H1 (cell line): ENCODE measurements at regions not wholly inside any gene's neighbourhood (a gene's known extent, or its start where the extent isn't known, plus 50 kb on each side); places are given as distances from the start of the nearest gene placed in this dataset.
A peak's percentile ranks its signal among the peaks of the same experiment; 100 is the strongest.

Experiments used
- CTCF ChIA-PET: fragments of 300-600 bp; sonication (Branson Sonifier 250); formaldehyde crosslinking; loops from one replicate; lab custom pipeline; 2021; ENCODE audit not compliant: partially characterized antibody; lab: Charles Lee
- POLR2A ChIA-PET: fragments of 300-600 bp; sonication (Branson Sonifier 250); formaldehyde crosslinking; loops from one replicate; lab custom pipeline; 2021; ENCODE audit warnings: inconsistent platforms; ENCODE audit not compliant: partially characterized antibody; lab: Charles Lee
- DNase-seq, 2 experiments: peaks; one replicate each; pipeline versions ENCODE4 v3.0.0 to v3.0.0-alpha.2; 2010 to 2022; ENCODE audit warnings: low spot score in 2 of 2, low read depth in 1 of 2, mixed read lengths in 1 of 2
- FAIRE-seq: peaks from 2 replicates; lab custom pipeline; 2011; peaks lifted over from hg19 to GRCh38; lab: Jason Lieb, UNC
- H2AFZ ChIP-seq: 2 replicates; pipeline ENCODE4 v1.8.1; 2012; ENCODE audit warnings: low read length, inconsistent platforms
- H2AK5ac ChIP-seq: 2 replicates; pipeline ENCODE4 v1.6.1; 2013; ENCODE audit warnings: low read depth, low read length
- H2BK120ac ChIP-seq: replicated peaks from 2 replicates; pipeline ENCODE3; 2013; ENCODE audit warnings: low read depth, low read length, inconsistent platforms
- H2BK12ac ChIP-seq: 2 replicates; pipeline ENCODE4 v1.6.1; 2013; ENCODE audit warnings: low read depth, low read length
- H2BK15ac ChIP-seq: 2 replicates; pipeline ENCODE4 v1.6.1; 2013; ENCODE audit warnings: low read length
- H2BK20ac ChIP-seq: 2 replicates; pipeline ENCODE4 v1.6.1; 2013; ENCODE audit warnings: low read length
- H2BK5ac ChIP-seq: 2 replicates; pipeline ENCODE4 v1.6.1; 2013; ENCODE audit warnings: low read depth, low read length
- H3K14ac ChIP-seq: 2 replicates; pipeline ENCODE4 v1.6.1; 2013; ENCODE audit warnings: inconsistent platforms; ENCODE audit not compliant: insufficient read length
- H3K18ac ChIP-seq: 2 replicates; pipeline ENCODE4 v1.6.1; 2013; ENCODE audit warnings: low read length; ENCODE audit errors: extremely low read depth
- H3K23ac ChIP-seq: 2 replicates; pipeline ENCODE4 v1.6.1; 2013; ENCODE audit warnings: inconsistent platforms; ENCODE audit not compliant: insufficient read length
- H3K23me2 ChIP-seq: 2 replicates; pipeline ENCODE4 v1.6.1; 2013; ENCODE audit warnings: low read depth, low read length
- H3K27ac ChIP-seq: 2 replicates; pipeline ENCODE4 v1.6.1; 2011; ENCODE audit warnings: low read depth, low read length, inconsistent platforms
- H3K27me3 ChIP-seq, 4 experiments: replicated peaks in 1 of 4; 1 replicate in 1 of 4; 2 replicates in 3 of 4; pipeline versions ENCODE4 v1.6.1 to v1.8.1; 2011 to 2013; ENCODE audit warnings: low read length in 3 of 4, mild to moderate bottlenecking in 3 of 4, inconsistent platforms in 2 of 4, mixed read lengths in 2 of 4, moderate library complexity in 1 of 4; ENCODE audit not compliant: control insufficient read depth in 3 of 4, insufficient read depth in 3 of 4; ENCODE audit errors: extremely low read depth in 1 of 4
- H3K36me3 ChIP-seq, 4 experiments: 2 replicates each; pipeline versions ENCODE4 v1.6.1 to v1.8.1; 2011 to 2013; ENCODE audit warnings: mild to moderate bottlenecking in 4 of 4, low read length in 3 of 4, moderate library complexity in 2 of 4, control low read depth in 1 of 4, inconsistent platforms in 1 of 4; ENCODE audit not compliant: insufficient read depth in 4 of 4, control insufficient read depth in 2 of 4
- H3K4ac ChIP-seq: replicated peaks from 2 replicates; pipeline ENCODE3; 2013; ENCODE audit warnings: low read length, low read depth, mixed read lengths, inconsistent platforms; ENCODE audit not compliant: insufficient read length
- H3K4me1 ChIP-seq, 4 experiments: replicated peaks in 1 of 4; 1 replicate in 1 of 4; 2 replicates in 3 of 4; pipeline versions ENCODE4 v1.6.1 to v1.8.1; 2011 to 2013; ENCODE audit warnings: low read length in 3 of 4, inconsistent platforms in 2 of 4, mixed read lengths in 1 of 4; ENCODE audit not compliant: insufficient read depth in 4 of 4, control insufficient read depth in 3 of 4
- H3K4me2 ChIP-seq, 2 experiments: 2 replicates each; pipeline versions ENCODE4 v1.6.1 to v1.8.1; 2011 to 2013; ENCODE audit warnings: low read depth in 2 of 2, low read length in 2 of 2, control low read depth in 1 of 2, inconsistent platforms in 1 of 2, mild to moderate bottlenecking in 1 of 2; ENCODE audit not compliant: insufficient read depth in 1 of 2
- H3K4me3 ChIP-seq, 4 experiments: fragments of 200-600, 300-600 bp in 1 of 4; sonication (generic), shearing (Covaris generic), sonication (Bioruptor Twin) in 1 of 4; 2 replicates each; pipeline versions ENCODE4 v1.5.1 to v1.8.1; 2011 to 2016; ENCODE audit warnings: low read length in 4 of 4, low read depth in 3 of 4, control low read depth in 2 of 4, inconsistent platforms in 2 of 4, mild to moderate bottlenecking in 2 of 4, mixed read lengths in 1 of 4, moderate library complexity in 1 of 4; ENCODE audit not compliant: insufficient read depth in 2 of 4; ENCODE audit errors: extremely low read depth in 1 of 4
- H3K56ac ChIP-seq: replicated peaks from 2 replicates; pipeline ENCODE3; 2013; ENCODE audit warnings: low read depth, mild to moderate bottlenecking, mixed read lengths, low read length, inconsistent platforms; ENCODE audit not compliant: insufficient read length
- H3K79me1 ChIP-seq: 2 replicates; pipeline ENCODE4 v1.6.1; 2013; ENCODE audit warnings: low read depth, low read length, control low read depth
- H3K79me2 ChIP-seq, 2 experiments: 2 replicates each; pipeline versions ENCODE4 v1.6.1 to v1.8.1; 2012 to 2013; ENCODE audit warnings: low read length in 2 of 2, mild to moderate bottlenecking in 2 of 2, inconsistent platforms in 1 of 2; ENCODE audit not compliant: insufficient read depth in 2 of 2, control insufficient read depth in 1 of 2
- H3K9ac ChIP-seq, 4 experiments: replicated peaks in 1 of 4; 1 replicate in 1 of 4; 2 replicates in 3 of 4; pipeline versions ENCODE4 v1.6.1 to v1.8.1; 2011 to 2013; ENCODE audit warnings: low read depth in 3 of 4, low read length in 3 of 4, control low read depth in 2 of 4, mild to moderate bottlenecking in 2 of 4, moderate library complexity in 2 of 4, inconsistent platforms in 1 of 4; ENCODE audit errors: extremely low read depth in 1 of 4
- H3K9me3 ChIP-seq, 2 experiments: 2 replicates each; pipeline versions ENCODE4 v1.6.1 to v1.8.1; 2012 to 2013; ENCODE audit warnings: mild to moderate bottlenecking in 2 of 2, moderate library complexity in 2 of 2, control low read depth in 1 of 2, inconsistent platforms in 1 of 2, low read depth in 1 of 2, low read length in 1 of 2, mixed read lengths in 1 of 2; ENCODE audit not compliant: insufficient read depth in 2 of 2
- H4K20me1 ChIP-seq, 2 experiments: replicated peaks in 1 of 2; 2 replicates each; pipeline versions ENCODE3 to v1.8.1; 2011 to 2013; ENCODE audit warnings: inconsistent platforms in 2 of 2, low read length in 2 of 2, mild to moderate bottlenecking in 1 of 2; ENCODE audit not compliant: insufficient read depth in 2 of 2, control insufficient read depth in 1 of 2
- H4K5ac ChIP-seq: 2 replicates; pipeline ENCODE4 v1.6.1; 2013; ENCODE audit warnings: low read length, low read depth, mixed read lengths, inconsistent platforms; ENCODE audit not compliant: insufficient read length
- H4K8ac ChIP-seq: 2 replicates; pipeline ENCODE4 v1.8.0; 2013; ENCODE audit warnings: mild to moderate bottlenecking, moderate library complexity, low read length, inconsistent platforms; ENCODE audit not compliant: insufficient read depth; ENCODE audit errors: extremely low read depth
- H4K91ac ChIP-seq: replicated peaks from 2 replicates; pipeline ENCODE3; 2013; ENCODE audit warnings: low read length, mixed read lengths, inconsistent platforms; ENCODE audit not compliant: insufficient read length
- FOSL1 ChIP-seq: IDR thresholded peaks from 2 replicates; pipeline ENCODE4 v1.6.1; 2011; ENCODE audit warnings: mild to moderate bottlenecking, low read depth, low read length, moderate library complexity; ENCODE audit not compliant: insufficient read depth
- RAD21 ChIP-seq, 2 experiments: IDR thresholded peaks in 1 of 2; conservative IDR thresholded peaks in 1 of 2; 2 replicates each; pipeline ENCODE4 v1.6.1; 2011; ENCODE audit warnings: low read depth in 2 of 2, low read length in 2 of 2, improper control_type of control experiment in 1 of 2, inconsistent platforms in 1 of 2, mild to moderate bottlenecking in 1 of 2, moderate library complexity in 1 of 2
- WGBS, 2 experiments: shearing (Covaris generic) in 1 of 2; methylation state at CpG; one replicate each; pipeline versions ENCODE4 v1.1.6 to v1.1.7; 2013 to 2015; ENCODE audit warnings: low lambda C conversion rate in 2 of 2, mixed read lengths in 2 of 2, inconsistent platforms in 1 of 2, low coverage in 1 of 2, missing lambda C conversion rate in 1 of 2; ENCODE audit not compliant: insufficient replicate concordance in 2 of 2, insufficient coverage in 1 of 2, insufficient read length in 1 of 2; ENCODE audit errors: extremely low coverage in 1 of 2, missing lambda C conversion rate in 1 of 2; 5-methylcytosine and 5-hydroxymethylcytosine counted together

- no peak overlapping the region for H3K18ac ChIP-seq
- POLR2A ChIA-PET, result no interaction called here
- H3K56ac ChIP-seq, result no peak overlapping the region
- FAIRE-seq, result no peak
- TF ChIP-seq RAD21 (IDR thresholded peaks at IDR 0.05 in 1 of 2, conservative IDR thresholded peaks at IDR 0.05 in 1 of 2; ENCODE audit: low read depth in 2 of 2, low read length in 2 of 2) (peak in 1 of 2 experiments; percentile 31), FOSL1 (no peak)
- no peak overlapping the region for H2BK120ac ChIP-seq
- H2AK5ac ChIP-seq, result no peak overlapping the region
- no peak overlapping the region for H3K4me2 ChIP-seq
- H4K5ac ChIP-seq, result no peak overlapping the region
- H3K79me2 ChIP-seq, result no peaks in the 10 kb centered on the region
- no peak overlapping the region for H2BK15ac ChIP-seq
- DNase-seq, result no peak
- no peak overlapping the region for H3K14ac ChIP-seq
- no peaks in the 10 kb centered on the region for H3K23me2 ChIP-seq
- H3K9me3 ChIP-seq, result no peaks in the 10 kb centered on the region
- no peaks in the 10 kb centered on the region; a peak in 1 of 7 replicates for H3K27me3 ChIP-seq
- H2AFZ ChIP-seq, result peak overlapping the region; percentile 28; the same call in 1 of the 2 replicates
- no peak overlapping the region for H2BK5ac ChIP-seq
- no peak overlapping the region for H3K4ac ChIP-seq
- H3K4me1 ChIP-seq, result no peaks in the 10 kb centered on the region
- no peak overlapping the region for H3K4me3 ChIP-seq
- CTCF ChIA-PET, result no interaction called here
- no peak overlapping the region for H4K8ac ChIP-seq
- H3K23ac ChIP-seq, result no peak overlapping the region
- no peak overlapping the region for H4K91ac ChIP-seq
- H3K79me1 ChIP-seq, result no peaks in the 10 kb centered on the region
- H3K9ac ChIP-seq, result no peak overlapping the region
- WGBS, 2 experiments, result 84% methylated on average over 3 of the region's 3 CpGs; no CpG with 5 or more reads in 1 of the 2 experiments
- H3K36me3 ChIP-seq, result no peaks in the 10 kb centered on the region
- no peak overlapping the region for H2BK20ac ChIP-seq
- no peak overlapping the region for H3K27ac ChIP-seq
- H2BK12ac ChIP-seq, result no peak overlapping the region
- H4K20me1 ChIP-seq, result no peaks in the 10 kb centered on the region
Observed at GRCh38 chr15:36208868-36209582, 370.4 kb upstream of the CDIN1 start.
